DMS53 (cell line): ENCODE measurements at regions not wholly inside any gene's neighbourhood (a gene's known extent, or its start where the extent isn't known, plus 50 kb on each side); places are given as distances from the start of the nearest gene placed in this dataset.
"Not testable (repeated sequence)": the region's sequence is repeated elsewhere in the genome, so short reads cannot be mapped to it uniquely, and the experiment has no call there.

Source experiments
- DNase-seq: peaks from one replicate; lab custom pipeline; 2025; lab: John Stamatoyannopoulos, UW

DNA sequence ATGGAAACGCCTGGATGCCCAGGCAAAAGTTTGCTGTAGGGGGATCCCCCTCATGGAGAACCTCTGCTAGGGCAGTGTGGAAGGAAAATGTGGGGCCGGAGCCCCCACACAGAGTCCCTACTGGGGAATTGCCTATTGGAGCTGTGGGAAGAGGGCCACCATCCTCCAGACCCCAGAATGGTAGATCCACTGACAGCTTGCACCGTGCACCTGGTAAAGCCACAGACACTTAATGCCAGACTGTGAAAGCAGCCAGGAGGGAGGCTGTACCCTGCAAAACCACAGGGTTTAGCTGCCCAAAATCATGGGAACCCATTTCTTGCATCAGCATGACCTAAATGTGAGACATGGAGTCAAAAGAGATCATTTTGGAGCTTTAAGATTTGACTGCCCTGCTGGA, 302.0 kb upstream of the ST8SIA4 start:
- not testable (repeated sequence) for DNase-seq

DNA sequence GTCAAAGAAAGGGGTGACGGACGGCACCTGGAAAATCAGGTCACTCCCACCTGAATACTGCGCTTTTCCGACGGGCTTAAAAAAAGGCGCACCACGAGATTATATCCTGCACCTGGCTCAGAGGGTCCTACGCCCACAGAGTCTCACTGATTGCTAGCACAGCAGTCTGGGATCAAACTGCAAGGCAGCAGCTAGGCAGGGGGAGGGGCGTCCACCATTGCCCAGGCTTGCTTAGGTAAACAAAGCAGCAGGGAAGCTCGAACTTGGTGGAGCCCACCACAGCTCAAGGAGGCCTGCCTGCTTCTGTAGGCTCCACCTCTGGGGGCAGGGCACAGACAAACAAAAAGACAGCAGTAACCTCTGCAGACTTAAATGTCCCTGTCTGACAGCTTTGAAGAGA, 277.3 kb upstream of the ST8SIA4 start:
- not testable (repeated sequence) for DNase-seq

DNA sequence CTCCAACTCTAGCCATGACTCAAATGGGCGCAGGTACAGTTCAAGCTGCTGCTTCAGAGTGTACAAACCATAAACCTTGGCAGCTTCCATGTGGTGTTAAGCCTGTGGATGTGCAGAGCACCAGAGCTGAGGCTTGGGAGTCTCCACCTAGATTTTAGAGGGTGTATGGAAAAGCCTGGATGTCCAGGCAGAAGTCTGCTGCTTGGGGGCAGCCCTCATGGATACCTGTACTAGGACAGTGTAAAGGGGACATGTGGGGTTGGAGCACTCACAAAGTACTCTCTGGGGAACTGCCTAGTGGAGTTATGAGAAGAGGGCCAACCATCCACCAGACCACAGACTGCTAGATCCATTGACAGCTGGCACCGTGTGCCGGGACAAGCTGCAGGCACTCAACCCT, 273.5 kb upstream of the ST8SIA4 start:
- DNase-seq = peak; percentile 26

DNA sequence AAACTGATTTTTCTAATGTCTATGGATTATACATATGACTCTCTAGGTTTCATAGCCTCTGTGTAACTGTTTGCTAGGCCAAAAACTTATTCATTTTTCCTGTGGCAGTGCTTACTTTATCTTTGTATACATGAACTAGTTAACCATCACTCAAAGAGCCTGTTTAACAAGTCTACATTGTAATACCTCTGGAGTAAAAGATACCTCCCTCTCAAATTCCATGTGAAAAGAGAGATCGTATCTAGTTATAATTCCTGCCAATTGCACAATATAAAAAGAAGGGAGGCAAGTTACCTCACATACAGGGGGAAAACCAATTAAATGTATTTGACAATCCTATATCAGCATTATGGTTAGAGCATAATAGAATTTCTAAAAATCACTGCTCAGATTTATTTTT, 271.9 kb upstream of the ST8SIA4 start:
- no peak for DNase-seq

DNA sequence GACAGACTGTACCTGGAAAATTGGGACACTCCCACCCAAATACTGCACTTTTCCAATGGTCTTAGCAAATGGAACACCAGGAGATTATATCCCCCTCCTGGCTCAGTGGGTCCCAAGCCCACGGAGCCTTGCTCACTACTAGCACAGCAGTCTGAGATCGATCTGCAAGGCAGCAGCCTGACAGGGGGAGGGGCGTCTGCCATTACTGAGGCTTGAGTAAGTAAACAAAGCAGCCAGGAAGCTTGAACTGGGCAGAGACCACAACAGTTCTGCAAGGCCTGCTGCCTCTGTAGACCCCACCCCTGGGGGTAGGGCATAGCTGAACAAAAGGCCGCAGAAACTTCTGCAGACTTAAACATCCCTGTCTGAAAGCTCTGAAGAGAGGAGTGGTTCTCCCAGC, 260.0 kb upstream of the ST8SIA4 start:
- DNase-seq = no peak

DNA sequence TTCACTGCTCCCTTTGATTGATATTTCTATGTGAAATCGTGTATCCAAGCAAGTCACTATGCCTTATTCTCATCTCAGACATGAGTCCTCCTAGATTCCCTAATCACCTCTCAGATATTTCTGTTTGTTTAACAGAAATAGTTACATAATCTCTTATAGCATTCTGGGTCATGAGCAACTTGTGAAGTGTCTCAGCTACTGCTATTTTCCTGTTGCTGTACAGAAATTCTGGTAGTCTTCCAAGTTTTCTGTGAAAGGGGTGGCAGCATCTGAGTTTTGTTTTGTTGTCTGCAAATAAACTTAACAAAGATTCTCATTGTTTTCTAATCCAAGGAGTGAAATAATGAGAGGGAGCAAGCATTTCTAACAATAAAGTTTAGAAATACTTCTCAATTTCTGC, 256.9 kb upstream of the ST8SIA4 start:
- no peak for DNase-seq

DNA sequence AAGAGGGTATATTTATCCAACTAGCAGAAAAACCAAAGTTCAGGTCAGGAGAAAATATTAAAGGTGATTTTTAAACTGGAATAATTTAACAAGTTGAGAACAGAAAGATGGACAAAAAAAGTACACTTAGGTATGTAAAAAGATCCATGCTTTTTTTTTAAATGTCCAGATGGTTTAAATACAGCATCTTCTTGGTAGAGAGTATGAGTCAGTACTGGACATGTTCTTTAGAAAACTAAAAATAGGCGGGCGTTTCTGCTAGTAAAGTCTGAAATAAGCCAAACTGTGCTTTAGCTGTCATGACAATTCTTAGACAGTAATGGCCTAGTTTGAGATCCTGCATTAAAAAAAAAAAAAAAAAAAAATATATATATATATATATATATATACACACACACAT, 255.9 kb upstream of the ST8SIA4 start:
- DNase-seq = no peak

DNA sequence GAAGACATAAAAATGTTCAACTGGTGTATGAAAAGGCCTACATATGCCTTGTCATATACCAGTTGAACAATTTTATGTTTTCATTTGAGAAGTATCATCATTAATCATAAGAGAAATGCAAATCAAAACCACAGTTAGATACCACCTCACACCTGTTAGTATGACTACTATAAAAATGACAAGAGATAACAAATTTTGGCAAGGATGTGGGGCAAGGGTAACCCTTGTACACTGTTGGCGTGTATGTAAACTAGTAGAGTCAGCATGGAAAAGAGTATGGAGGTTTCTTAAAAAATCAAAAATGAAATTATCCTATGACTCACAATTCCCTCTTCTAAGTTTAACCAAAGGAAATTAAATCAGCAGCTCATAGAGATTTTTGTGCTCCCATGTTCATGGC, 250.4 kb upstream of the ST8SIA4 start:
- DNase-seq = no peak

DNA sequence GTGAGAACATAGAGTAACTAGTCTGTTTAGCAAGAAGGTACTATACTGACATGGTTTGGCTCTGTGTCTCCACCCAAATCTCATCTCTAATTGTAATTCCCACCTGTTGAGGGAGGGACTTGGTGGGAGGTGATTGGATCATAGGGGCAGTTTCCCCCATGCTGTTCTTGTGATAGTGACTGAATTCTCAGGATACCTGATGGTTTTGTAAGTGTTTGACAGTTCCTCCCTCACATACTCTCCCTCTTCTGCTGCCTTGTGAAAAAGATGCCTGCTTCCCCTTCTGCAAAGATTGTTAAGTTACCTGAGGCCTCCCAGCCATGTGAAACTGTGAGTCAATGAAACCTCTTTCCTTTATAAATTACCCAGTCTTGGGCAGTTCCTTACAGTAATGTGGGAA, 240.4 kb upstream of the ST8SIA4 start:
- no peak for DNase-seq

DNA sequence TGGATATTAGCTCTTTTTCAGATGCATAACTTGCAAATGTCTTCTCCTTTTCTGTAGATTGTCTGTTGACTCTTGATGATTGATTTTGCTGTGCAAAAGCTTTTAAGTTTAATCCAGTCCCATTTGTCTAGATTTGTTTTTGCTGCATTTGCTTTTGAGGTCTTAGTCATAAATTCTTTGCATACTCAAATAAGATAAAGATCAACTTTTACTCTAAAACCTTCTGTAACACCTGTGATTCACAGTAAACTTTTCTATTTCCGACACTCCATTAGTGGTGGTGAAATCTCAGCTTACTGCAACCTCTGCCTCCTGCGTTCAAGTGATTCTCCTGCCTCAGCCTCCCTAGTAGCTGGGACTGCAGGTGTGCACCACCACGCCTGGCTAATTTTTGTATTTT, 239.0 kb upstream of the ST8SIA4 start:
- DNase-seq = no peak

DNA sequence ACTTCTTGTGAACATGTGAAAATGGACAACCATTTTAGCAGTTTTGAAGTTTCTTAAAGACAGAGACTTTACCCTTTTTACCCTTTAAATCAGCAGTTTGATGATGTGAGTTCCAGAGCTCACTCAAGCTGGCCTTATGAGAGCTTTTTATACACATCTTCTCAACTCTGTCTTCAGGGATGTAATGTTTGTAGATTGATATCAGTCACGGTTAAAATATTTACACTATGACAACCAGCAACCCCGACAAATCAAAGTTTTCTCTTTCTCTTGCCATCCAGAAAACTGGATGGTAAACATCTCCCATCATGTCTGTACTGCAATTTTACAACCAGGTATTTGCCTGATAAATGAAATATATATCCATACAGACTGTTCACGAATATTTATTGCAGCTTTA, 233.4 kb upstream of the ST8SIA4 start:
- DNase-seq = peak; percentile 3

DNA sequence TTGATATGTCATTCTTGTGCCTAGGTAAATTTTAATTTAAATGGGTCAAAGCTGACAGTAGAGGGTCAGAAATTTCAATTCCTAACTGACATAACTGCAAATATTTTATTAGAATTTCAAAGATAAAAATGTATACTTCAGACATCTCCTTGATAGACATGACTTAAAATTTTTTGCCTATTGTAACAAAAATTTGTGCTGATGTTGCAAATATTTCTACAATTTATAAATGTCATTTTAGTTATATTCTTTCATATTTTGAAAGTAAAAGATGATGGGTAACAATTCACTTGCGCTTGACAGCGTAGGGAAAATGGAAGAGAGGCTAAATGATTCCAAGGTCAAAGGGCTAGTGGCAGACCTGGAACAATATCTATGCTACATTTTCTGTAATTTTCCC, 220.3 kb upstream of the ST8SIA4 start:
- DNase-seq = no peak

DNA sequence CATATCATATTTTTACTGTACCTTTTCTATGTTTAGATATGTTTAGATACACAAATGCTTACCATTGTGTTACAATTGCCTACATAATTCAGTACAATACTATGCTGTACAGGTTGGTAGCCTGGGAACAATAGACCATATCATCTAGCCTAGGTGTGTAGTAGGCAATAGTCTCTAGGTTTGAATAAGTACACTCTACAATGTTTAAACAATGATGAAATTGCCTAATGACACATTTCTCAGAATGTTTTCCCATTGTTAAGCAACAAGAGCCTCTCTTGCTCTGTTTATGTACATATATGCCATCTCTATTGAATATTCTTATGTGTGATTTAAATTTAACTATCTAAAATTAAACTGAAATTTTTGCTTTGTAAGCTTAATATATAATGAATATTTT, 209.6 kb upstream of the ST8SIA4 start:
- DNase-seq = peak; percentile 93

DNA sequence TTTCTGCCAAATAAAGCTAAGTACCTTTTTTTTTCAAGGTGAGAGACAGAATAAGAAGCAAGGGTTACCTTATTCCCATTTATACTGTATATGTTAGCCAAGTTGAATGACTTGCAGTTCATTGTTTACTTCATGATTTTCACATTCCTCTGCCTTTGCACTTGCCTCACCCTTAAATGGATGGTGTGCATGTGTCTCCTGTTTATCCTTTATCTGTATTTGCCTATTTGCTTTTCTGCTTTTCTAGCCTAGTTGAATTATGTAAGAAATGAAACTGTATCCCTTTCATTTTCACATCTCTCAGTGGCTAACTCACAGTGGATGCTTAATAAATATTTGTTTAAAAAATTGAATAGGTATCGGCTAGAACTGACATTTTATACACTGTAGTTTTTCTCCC, 200.8 kb upstream of the ST8SIA4 start:
- peak; percentile 88 for DNase-seq

DNA sequence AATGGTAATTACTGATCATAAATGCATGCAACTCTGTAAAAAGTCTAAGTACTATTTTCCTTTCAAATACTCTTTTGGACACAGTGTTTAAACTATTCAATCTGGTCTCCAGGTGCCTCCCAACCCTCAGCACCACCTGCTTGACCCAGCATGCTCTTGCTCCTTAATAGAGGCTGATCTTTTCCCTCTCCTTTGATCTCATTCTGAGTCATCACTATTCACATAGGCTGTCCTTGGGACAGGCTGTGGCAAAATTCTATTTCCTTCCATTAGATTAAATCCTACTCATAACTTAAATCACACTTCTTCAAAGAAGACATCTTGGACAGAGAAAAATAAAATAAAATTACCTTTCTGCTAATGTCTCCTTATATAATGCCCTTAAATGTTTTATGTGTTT, 199.4 kb upstream of the ST8SIA4 start:
- peak; percentile 95 for DNase-seq

DNA sequence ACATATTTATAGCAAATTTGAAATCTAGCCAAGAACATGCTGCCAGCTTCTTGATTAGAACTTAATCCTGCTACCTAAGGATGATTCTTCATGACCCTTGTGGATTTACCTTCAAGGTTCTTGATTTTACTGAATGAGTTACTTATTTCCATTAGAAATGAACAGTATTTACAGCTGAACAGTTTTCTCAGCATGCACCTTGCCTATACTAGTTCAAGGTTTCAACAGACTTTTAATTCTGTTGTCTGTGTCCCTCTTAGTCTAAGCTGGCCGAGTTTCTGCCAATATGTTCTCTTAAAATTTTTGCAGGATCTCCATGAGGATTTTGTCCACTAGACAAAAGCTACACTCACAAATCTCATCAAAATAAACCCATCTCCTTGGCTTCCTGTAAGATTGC, 188.8 kb upstream of the ST8SIA4 start:
- no peak for DNase-seq

DNA sequence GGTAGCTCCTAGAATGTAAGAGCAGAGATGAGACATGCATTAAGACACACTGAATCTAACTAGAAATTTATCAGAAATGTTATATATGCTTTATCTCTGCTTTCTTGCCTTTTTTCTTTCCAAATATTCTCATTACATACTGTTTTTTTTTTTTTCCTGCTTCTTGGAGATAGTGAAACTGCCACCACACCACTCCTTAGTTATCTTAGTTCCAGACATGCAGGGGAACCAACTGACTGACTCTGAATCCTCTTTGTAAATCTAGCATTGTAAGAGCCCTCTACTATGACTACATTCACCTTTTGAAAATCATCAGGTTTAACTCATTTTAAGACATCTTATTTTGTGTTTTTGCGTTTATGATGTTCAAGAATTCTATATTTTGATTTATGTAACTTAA, 181.3 kb upstream of the ST8SIA4 start:
- no peak for DNase-seq

DNA sequence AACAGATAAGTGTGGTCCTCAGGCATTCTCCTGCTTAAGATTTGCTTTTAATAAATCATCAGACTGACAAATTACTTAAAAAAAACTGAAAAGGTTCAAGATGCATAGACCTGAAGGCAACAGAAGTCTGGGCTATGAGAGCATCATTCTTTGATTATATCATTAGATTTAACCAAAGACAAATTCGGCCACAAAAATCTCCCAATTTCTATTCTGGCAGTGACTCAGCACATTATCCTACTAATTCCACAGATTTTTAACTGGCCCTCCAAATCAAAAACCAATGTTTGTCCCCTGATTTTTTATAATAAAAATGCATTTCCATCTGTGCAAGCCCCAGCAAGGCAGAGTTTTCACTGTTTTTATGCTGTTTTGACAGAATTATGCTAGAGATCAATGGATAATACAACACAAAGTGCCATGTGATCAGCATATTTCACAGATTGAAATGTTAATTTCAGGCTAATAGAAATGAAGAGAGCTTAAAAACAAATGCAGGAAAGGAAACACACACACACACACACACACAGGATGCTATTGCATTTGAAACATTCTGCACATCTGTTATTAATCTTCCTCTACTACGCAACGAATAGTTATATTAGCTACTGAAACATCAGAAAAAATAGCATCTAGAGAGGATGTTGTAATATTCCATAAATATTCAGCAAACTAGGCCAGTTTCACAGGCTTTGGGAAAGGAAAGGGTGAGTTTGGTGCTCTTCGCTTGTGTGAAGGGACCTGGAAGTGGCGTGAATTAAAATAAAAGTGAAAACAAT, 177.6 kb upstream of the ST8SIA4 start:
- no peak for DNase-seq

DNA sequence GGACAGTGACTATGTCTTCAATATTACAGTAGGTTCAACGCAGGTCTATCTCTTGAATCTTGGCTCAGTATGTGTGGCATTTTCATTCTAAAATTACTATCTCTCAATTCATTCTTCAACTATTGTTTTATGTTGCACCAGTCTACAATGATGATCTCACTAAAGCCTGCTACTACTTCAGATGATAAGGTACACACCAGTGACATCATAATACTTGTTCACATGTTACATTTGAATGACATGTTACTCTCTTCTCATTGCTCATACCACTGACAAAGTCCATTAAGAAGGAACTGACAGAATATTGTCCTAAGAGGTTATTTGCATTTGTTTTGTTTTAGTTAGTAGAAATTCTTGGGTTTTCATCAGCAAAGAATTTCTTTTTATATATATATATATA, 165.2 kb upstream of the ST8SIA4 start:
- no peak for DNase-seq

DNA sequence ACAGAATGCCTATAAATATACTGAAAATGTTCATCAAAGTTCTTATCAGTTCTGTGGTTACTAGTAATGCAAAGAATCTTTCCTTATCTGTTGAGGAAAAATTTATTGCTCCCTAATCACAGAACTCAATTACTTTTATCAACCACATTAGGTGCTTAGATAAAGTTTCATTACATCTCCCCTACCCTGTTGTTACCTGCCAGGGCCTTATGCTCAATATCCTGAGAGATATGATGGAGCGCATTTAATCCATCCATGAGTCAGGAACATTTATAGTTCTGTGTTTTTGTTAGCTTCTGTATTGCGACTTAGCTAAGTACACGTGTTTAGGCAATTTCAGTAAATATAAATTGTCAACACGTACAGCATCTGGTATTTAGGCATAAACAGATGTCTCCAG, 164.3 kb upstream of the ST8SIA4 start:
- no peak for DNase-seq

DNA sequence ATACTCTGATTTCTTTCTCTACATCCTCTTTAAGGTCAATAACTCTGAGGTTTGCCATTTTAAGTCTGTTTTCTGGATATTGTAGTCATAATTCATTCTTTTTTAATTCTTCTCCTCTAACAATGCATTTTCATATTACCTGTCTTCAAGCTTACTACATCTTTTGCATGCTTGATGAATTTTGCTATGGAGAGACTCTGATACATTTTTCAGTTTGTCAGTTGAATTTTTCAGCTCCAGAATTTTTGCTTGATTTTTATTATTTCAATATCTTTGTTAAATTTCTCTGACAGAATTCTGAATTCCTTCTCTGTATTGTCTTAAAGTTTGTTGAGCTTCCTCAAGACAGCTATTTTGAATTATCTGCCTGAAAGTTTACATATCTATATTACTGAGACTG, 159.8 kb upstream of the ST8SIA4 start:
- no peak for DNase-seq

DNA sequence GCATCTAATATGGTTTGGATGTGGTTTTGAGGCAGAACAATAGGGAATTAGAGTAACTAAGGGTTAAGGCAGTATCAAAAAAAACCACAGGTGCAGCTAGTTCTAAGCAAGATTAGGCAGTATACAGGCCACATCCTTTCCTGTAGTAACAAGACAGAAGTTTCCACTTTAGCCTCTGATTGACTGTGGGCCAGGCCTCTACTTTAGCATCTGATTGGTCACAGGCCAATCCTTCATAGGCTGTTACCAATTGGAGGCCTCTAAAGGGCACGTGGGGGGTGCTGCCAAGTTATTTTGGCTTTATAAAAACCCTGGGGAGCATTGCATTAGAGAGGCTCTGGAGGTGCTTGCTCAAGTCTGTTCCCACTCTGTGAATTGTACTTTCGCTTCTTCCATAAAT, 144.1 kb upstream of the ST8SIA4 start:
- no peak for DNase-seq

DNA sequence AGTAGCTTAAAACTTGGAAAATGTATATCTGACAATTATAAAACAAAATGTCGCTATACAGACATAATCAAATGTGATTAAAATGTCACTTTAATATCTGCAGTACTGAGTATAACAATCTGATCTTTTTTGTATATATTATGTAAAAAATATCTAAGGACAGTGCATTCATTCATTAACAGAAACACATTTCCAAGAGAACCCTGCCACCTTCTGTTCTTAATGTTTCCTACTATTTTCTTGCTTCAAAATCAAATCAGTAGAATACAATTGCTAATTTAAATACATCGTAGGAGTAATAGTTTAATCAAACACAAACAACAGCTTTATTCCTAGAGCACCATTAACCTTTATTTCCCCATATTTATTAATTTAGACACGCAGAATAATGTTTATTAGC, 142.6 kb upstream of the ST8SIA4 start:
- no peak for DNase-seq

DNA sequence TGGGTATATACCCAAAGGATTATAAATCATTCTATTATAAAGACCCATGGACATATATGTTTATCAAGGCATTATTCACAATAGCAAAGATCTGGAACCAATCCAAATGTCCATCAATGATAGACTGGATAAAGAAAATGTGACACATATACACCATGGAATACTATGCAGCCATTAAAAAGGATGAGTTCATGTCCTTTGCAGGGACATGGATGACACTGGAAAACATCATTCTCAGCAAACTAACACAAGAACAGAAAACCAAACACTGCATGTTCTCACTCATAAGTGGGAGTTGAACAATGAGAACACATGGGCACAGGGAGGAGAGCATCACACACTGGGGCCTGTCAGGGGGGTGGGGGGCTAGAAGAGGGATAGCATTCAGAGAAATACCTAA, 136.9 kb upstream of the ST8SIA4 start:
- DNase-seq = not testable (repeated sequence)

DNA sequence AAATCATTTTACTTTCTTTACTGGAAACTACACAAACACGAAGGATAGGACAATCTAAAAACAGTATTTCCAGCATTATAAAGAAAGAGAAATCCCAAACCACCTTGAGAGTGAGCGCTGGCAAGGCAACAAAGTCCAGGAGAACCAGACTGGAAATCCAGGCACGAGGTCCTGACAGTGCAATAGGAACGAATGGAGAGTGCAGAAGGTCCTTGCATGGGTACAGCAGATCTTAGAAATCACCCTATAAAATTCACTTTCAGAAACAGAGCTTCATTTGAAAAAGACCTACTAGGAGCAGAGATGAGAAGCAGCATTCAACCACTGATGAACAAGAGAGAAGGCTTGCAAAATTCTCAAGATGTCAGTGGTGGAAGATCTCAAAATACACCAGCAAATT, 133.7 kb upstream of the ST8SIA4 start:
- no peak for DNase-seq
